ENCODE measurements at regions not wholly inside any gene's neighbourhood (a gene's known extent, or its start where the extent isn't known, plus 50 kb on each side); places are given as distances from the start of the nearest gene placed in this dataset.
"Not testable (repeated sequence)": the region's sequence is repeated elsewhere in the genome, so short reads cannot be mapped to it uniquely, and the experiment has no call there.

DNA sequence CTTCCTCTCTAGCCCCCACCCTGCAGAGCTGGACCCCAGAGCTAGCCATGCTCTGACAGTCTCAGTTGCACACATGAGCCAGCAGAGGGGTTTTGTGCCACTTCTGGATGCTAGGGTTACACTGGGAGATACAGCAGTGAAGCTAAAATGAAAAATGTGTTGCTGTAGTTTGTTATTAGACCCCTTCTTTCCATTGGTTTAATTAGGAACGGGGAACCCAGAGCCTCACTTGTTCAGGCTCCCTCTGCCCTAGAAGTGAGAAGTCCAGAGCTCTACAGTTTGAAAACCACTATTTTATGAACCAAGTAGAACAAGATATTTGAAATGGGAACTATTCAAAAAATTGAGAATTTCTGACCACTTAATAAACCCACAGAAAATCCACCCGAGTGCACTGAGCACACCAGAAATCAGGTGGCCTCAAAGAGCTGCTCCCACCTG is 264.8 kb downstream of the OR4F29 start:
- H3K18ac ChIP-seq (ENCODE audit: low read length); H4K8ac ChIP-seq (ENCODE audit: low read depth, low read length); H3K9ac ChIP-seq (ENCODE audit: low read length); H3K4ac ChIP-seq (ENCODE audit: low read depth, low read length); H3K27ac ChIP-seq (ENCODE audit: low read depth, low read length); H3K4me2 ChIP-seq (ENCODE audit: low read length); H3K4me1 ChIP-seq (ENCODE audit: control insufficient read depth, low read depth, low read length); H4K5ac ChIP-seq (ENCODE audit: low read length); H2AK5ac ChIP-seq (ENCODE audit: low read length); H3K36me3 ChIP-seq (ENCODE audit: control insufficient read depth, insufficient read depth, low read length); H3K79me2 ChIP-seq (ENCODE audit: control insufficient read depth, insufficient read depth, low read length); DNase-seq; H3K23ac ChIP-seq (ENCODE audit: low read length); H3K56ac ChIP-seq (ENCODE audit: low read length); H3K79me1 ChIP-seq (ENCODE audit: low read length); H2BK15ac ChIP-seq (replicated peaks; ENCODE audit: low read depth); H2BK5ac ChIP-seq (ENCODE audit: low read length); H3K27me3 ChIP-seq (ENCODE audit: insufficient read depth, low read length, poor library complexity); H3K4me3 ChIP-seq (ENCODE audit: low read length); H2BK120ac ChIP-seq (ENCODE audit: low read depth, low read length): not testable (repeated sequence)
- WGBS (ENCODE audit: extremely low coverage, insufficient coverage, low lambda C conversion rate), result no CpG with 5 or more reads among the region's 2 CpGs

DNA sequence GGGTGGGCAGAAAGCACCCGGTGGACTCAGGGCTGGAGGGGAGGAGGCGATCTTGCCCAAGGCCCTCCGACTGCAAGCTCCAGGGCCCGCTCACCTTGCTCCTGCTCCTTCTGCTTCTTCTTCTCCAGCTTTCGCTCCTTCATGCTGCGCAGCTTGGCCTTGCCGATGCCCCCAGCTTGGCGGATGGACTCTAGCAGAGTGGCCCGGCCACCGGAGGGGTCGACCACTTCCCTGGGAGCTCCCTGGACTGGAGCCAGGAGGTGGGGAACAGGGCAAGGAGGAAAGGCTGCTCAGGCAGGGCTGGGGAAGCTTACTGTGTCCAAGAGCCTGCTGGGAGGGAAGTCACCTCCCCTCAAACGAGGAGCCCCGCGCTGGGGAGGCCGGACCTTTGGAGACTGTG is 265.3 kb downstream of the OR4F29 start:
- H3K56ac ChIP-seq (ENCODE audit: low read length); H4K8ac ChIP-seq (ENCODE audit: low read depth, low read length); H2BK15ac ChIP-seq (replicated peaks; ENCODE audit: low read depth); H3K36me3 ChIP-seq (ENCODE audit: control insufficient read depth, insufficient read depth, low read length); H3K9ac ChIP-seq (ENCODE audit: low read length); H2AK5ac ChIP-seq (ENCODE audit: low read length); H3K4me2 ChIP-seq (ENCODE audit: low read length); H2BK120ac ChIP-seq (ENCODE audit: low read depth, low read length); H2BK5ac ChIP-seq (ENCODE audit: low read length); H3K18ac ChIP-seq (ENCODE audit: low read length); DNase-seq; H3K79me1 ChIP-seq (ENCODE audit: low read length); H3K79me2 ChIP-seq (ENCODE audit: control insufficient read depth, insufficient read depth, low read length); H3K27me3 ChIP-seq (ENCODE audit: insufficient read depth, low read length, poor library complexity); H3K4me3 ChIP-seq (ENCODE audit: low read length); H3K4me1 ChIP-seq (ENCODE audit: control insufficient read depth, low read depth, low read length); H3K23ac ChIP-seq (ENCODE audit: low read length); H3K27ac ChIP-seq (ENCODE audit: low read depth, low read length); H3K4ac ChIP-seq (ENCODE audit: low read depth, low read length); H4K5ac ChIP-seq (ENCODE audit: low read length): not testable (repeated sequence)
- no CpG with 5 or more reads among the region's 15 CpGs for WGBS (ENCODE audit: extremely low coverage, insufficient coverage, low lambda C conversion rate)

DNA sequence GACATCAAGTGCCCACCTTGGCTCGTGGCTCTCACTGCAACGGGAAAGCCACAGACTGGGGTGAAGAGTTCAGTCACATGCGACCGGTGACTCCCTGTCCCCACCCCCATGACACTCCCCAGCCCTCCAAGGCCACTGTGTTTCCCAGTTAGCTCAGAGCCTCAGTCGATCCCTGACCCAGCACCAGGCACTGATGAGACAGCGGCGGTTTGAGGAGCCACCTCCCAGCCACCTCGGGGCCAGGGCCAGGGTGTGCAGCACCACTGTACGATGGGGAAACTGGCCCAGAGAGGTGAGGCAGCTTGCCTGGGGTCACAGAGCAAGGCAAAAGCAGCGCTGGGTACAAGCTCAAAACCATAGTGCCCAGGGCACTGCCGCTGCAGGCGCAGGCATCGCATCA is 266.0 kb downstream of the OR4F29 start:
- not testable (repeated sequence) for H3K18ac ChIP-seq (ENCODE audit: low read length); H3K4me2 ChIP-seq (ENCODE audit: low read length); DNase-seq; H3K4ac ChIP-seq (ENCODE audit: low read depth, low read length); H2BK120ac ChIP-seq (ENCODE audit: low read depth, low read length); H3K27ac ChIP-seq (ENCODE audit: low read depth, low read length); H3K4me3 ChIP-seq (ENCODE audit: low read length); H3K56ac ChIP-seq (ENCODE audit: low read length); H2BK15ac ChIP-seq (replicated peaks; ENCODE audit: low read depth); H3K4me1 ChIP-seq (ENCODE audit: control insufficient read depth, low read depth, low read length); H3K36me3 ChIP-seq (ENCODE audit: control insufficient read depth, insufficient read depth, low read length); H3K23ac ChIP-seq (ENCODE audit: low read length); H4K8ac ChIP-seq (ENCODE audit: low read depth, low read length); H3K9ac ChIP-seq (ENCODE audit: low read length); H3K79me1 ChIP-seq (ENCODE audit: low read length); H2AK5ac ChIP-seq (ENCODE audit: low read length); H3K79me2 ChIP-seq (ENCODE audit: control insufficient read depth, insufficient read depth, low read length); H2BK5ac ChIP-seq (ENCODE audit: low read length); H4K5ac ChIP-seq (ENCODE audit: low read length); H3K27me3 ChIP-seq (ENCODE audit: insufficient read depth, low read length, poor library complexity)
- no CpG with 5 or more reads among the region's 13 CpGs for WGBS (ENCODE audit: extremely low coverage, insufficient coverage, low lambda C conversion rate)

DNA sequence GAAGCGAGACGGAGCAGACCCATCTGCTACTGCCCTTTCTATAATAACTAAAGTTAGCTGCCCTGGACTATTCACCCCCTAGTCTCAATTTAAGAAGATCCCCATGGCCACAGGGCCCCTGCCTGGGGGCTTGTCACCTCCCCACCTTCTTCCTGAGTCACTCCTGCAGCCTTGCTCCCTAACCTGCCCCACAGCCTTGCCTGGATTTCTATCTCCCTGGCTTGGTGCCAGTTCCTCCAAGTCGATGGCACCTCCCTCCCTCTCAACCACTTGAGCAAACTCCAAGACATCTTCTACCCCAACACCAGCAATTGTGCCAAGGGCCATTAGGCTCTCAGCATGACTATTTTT is 267.2 kb downstream of the OR4F29 start:
- H4K5ac ChIP-seq (ENCODE audit: low read length); H2AK5ac ChIP-seq (ENCODE audit: low read length); H4K8ac ChIP-seq (ENCODE audit: low read depth, low read length); H3K79me2 ChIP-seq (ENCODE audit: control insufficient read depth, insufficient read depth, low read length); H3K18ac ChIP-seq (ENCODE audit: low read length); H2BK120ac ChIP-seq (ENCODE audit: low read depth, low read length); H3K23ac ChIP-seq (ENCODE audit: low read length); H3K4me1 ChIP-seq (ENCODE audit: control insufficient read depth, low read depth, low read length); H3K56ac ChIP-seq (ENCODE audit: low read length); H3K27ac ChIP-seq (ENCODE audit: low read depth, low read length); H3K4me2 ChIP-seq (ENCODE audit: low read length); H3K4ac ChIP-seq (ENCODE audit: low read depth, low read length); H3K79me1 ChIP-seq (ENCODE audit: low read length); DNase-seq; H3K36me3 ChIP-seq (ENCODE audit: control insufficient read depth, insufficient read depth, low read length); H2BK5ac ChIP-seq (ENCODE audit: low read length); H3K9ac ChIP-seq (ENCODE audit: low read length); H3K4me3 ChIP-seq (ENCODE audit: low read length); H2BK15ac ChIP-seq (replicated peaks; ENCODE audit: low read depth); H3K27me3 ChIP-seq (ENCODE audit: insufficient read depth, low read length, poor library complexity): not testable (repeated sequence)
- no CpG with 5 or more reads among the region's 3 CpGs for WGBS (ENCODE audit: extremely low coverage, insufficient coverage, low lambda C conversion rate)

DNA sequence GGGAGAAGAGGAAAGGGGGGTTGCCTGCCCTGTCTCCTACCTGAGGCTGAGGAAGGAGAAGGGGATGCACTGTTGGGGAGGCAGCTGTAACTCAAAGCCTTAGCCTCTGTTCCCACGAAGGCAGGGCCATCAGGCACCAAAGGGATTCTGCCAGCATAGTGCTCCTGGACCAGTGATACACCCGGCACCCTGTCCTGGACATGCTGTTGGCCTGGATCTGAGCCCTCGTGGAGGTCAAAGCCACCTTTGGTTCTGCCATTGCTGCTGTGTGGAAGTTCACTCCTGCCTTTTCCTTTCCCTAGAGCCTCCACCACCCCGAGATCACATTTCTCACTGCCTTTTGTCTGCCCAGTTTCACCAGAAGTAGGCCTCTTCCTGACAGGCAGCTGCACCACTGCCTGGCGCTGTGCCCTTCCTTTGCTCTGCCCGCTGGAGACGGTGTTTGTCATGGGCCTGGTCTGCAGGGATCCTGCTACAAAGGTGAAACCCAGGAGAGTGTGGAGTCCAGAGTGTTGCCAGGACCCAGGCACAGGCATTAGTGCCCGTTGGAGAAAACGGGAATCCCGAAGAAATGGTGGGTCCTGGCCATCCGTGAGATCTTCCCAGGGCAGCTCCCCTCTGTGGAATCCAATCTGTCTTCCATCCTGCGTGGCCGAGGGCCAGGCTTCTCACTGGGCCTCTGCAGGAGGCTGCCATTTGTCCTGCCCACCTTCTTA is 267.7 kb downstream of the OR4F29 start:
- H3K9ac ChIP-seq (ENCODE audit: low read length); H2BK5ac ChIP-seq (ENCODE audit: low read length); H3K56ac ChIP-seq (ENCODE audit: low read length); H4K8ac ChIP-seq (ENCODE audit: low read depth, low read length); H3K79me2 ChIP-seq (ENCODE audit: control insufficient read depth, insufficient read depth, low read length); H3K4ac ChIP-seq (ENCODE audit: low read depth, low read length); H3K23ac ChIP-seq (ENCODE audit: low read length); H3K4me3 ChIP-seq (ENCODE audit: low read length); H3K79me1 ChIP-seq (ENCODE audit: low read length); DNase-seq; H3K4me2 ChIP-seq (ENCODE audit: low read length); H3K27me3 ChIP-seq (ENCODE audit: insufficient read depth, low read length, poor library complexity); H3K27ac ChIP-seq (ENCODE audit: low read depth, low read length); H3K4me1 ChIP-seq (ENCODE audit: control insufficient read depth, low read depth, low read length); H2BK120ac ChIP-seq (ENCODE audit: low read depth, low read length); H3K36me3 ChIP-seq (ENCODE audit: control insufficient read depth, insufficient read depth, low read length); H2AK5ac ChIP-seq (ENCODE audit: low read length); H2BK15ac ChIP-seq (replicated peaks; ENCODE audit: low read depth); H4K5ac ChIP-seq (ENCODE audit: low read length); H3K18ac ChIP-seq (ENCODE audit: low read length): not testable (repeated sequence)
- WGBS (ENCODE audit: extremely low coverage, insufficient coverage, low lambda C conversion rate), result no CpG with 5 or more reads among the region's 13 CpGs

DNA sequence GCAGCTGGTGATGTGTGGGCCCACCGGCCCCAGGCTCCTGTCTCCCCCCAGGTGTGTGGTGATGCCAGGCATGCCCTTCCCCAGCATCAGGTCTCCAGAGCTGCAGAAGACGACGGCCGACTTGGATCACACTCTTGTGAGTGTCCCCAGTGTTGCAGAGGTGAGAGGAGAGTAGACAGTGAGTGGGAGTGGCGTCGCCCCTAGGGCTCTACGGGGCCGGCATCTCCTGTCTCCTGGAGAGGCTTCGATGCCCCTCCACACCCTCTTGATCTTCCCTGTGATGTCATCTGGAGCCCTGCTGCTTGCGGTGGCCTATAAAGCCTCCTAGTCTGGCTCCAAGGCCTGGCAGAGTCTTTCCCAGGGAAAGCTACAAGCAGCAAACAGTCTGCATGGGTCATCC is 268.4 kb downstream of the OR4F29 start:
- H3K18ac ChIP-seq (ENCODE audit: low read length); H3K4me3 ChIP-seq (ENCODE audit: low read length); H3K27ac ChIP-seq (ENCODE audit: low read depth, low read length); DNase-seq; H2BK15ac ChIP-seq (replicated peaks; ENCODE audit: low read depth); H3K27me3 ChIP-seq (ENCODE audit: insufficient read depth, low read length, poor library complexity); H3K79me1 ChIP-seq (ENCODE audit: low read length); H3K36me3 ChIP-seq (ENCODE audit: control insufficient read depth, insufficient read depth, low read length); H3K9ac ChIP-seq (ENCODE audit: low read length); H3K4me1 ChIP-seq (ENCODE audit: control insufficient read depth, low read depth, low read length); H3K56ac ChIP-seq (ENCODE audit: low read length); H4K5ac ChIP-seq (ENCODE audit: low read length); H2BK120ac ChIP-seq (ENCODE audit: low read depth, low read length); H3K4ac ChIP-seq (ENCODE audit: low read depth, low read length); H4K8ac ChIP-seq (ENCODE audit: low read depth, low read length); H2AK5ac ChIP-seq (ENCODE audit: low read length); H3K23ac ChIP-seq (ENCODE audit: low read length); H2BK5ac ChIP-seq (ENCODE audit: low read length); H3K79me2 ChIP-seq (ENCODE audit: control insufficient read depth, insufficient read depth, low read length); H3K4me2 ChIP-seq (ENCODE audit: low read length): not testable (repeated sequence)
- no CpG with 5 or more reads among the region's 10 CpGs for WGBS (ENCODE audit: extremely low coverage, insufficient coverage, low lambda C conversion rate)

Measured in mesendoderm (in vitro differentiated cells).